ENCODE measurements at regions not wholly inside any gene's neighbourhood (a gene's known extent, or its start where the extent isn't known, plus 50 kb on each side); places are given as distances from the start of the nearest gene placed in this dataset.

DNA sequence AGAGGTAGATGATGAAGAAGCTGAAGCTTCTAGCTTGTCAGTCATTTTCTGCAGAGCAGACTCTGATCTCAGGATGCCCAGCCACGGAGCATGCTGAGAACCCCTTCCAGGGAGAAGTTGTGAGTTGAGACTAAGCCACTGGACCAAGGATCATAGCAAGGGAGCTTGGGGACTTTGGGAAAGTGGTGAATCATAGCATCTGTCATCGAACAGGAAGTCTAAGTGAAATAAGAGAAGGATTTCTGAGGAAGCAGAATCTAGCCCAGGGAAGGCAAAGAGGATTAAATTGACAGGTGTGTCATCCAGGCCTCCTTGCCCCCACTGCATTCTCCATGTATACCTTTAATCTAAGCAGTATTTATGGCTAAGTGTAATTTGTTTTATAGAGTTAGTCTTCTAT is 71.8 kb upstream of the TMEM108 start:
- H3K4me1 Mint-ChIP-seq (ENCODE audit: unreplicated experiment) = no peaks in the 10 kb centered on the region
- DNase-seq (ENCODE audit: extremely low spot score, unreplicated experiment) = no peak
- H3K36me3 Mint-ChIP-seq (ENCODE audit: unreplicated experiment) = no peaks in the 10 kb centered on the region
- H3K9me3 Mint-ChIP-seq (ENCODE audit: unreplicated experiment) = no peaks in the 10 kb centered on the region
- H3K4me3 Mint-ChIP-seq (ENCODE audit: unreplicated experiment) = no peak overlapping the region
- TF ChIP-seq, protein P1, sequence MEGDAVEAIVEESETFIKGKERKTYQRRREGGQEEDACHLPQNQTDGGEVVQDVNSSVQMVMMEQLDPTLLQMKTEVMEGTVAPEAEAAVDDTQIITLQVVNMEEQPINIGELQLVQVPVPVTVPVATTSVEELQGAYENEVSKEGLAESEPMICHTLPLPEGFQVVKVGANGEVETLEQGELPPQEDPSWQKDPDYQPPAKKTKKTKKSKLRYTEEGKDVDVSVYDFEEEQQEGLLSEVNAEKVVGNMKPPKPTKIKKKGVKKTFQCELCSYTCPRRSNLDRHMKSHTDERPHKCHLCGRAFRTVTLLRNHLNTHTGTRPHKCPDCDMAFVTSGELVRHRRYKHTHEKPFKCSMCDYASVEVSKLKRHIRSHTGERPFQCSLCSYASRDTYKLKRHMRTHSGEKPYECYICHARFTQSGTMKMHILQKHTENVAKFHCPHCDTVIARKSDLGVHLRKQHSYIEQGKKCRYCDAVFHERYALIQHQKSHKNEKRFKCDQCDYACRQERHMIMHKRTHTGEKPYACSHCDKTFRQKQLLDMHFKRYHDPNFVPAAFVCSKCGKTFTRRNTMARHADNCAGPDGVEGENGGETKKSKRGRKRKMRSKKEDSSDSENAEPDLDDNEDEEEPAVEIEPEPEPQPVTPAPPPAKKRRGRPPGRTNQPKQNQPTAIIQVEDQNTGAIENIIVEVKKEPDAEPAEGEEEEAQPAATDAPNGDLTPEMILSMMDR (IDR thresholded peaks at IDR 0.05) = no peak
- no peak overlapping the region for H3K27ac Mint-ChIP-seq (ENCODE audit: unreplicated experiment)
- H3K27me3 Mint-ChIP-seq (ENCODE audit: unreplicated experiment) = peaks cover 21% of the 10 kb centered on the region

DNA sequence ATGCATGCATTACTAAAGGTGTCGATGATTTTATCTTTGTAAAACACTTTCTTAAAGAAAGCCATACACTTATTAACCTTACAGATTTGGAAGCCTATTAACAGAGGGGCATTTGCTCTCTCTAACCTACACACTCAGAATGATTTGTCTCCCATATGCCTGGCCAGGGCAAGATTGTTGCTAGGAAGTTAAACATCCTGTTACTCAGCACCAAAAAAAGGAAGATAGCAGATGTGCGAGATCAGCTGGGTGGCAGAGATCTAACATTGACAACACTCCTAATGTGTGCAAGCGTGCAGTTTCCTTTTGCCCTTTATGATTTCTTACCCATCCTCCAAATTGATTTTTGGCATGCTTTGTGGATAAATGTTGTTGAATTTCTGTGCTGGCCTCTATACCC is 73.9 kb upstream of the TMEM108 start:
- DNase-seq (ENCODE audit: extremely low spot score, unreplicated experiment) = no peak
- TF ChIP-seq, protein P1 (IDR thresholded peaks at IDR 0.05) = no peak
- no peaks in the 10 kb centered on the region for H3K36me3 Mint-ChIP-seq (ENCODE audit: unreplicated experiment)
- no peak overlapping the region for H3K4me3 Mint-ChIP-seq (ENCODE audit: unreplicated experiment)
- H3K9me3 Mint-ChIP-seq (ENCODE audit: unreplicated experiment) = no peaks in the 10 kb centered on the region
- H3K27me3 Mint-ChIP-seq (ENCODE audit: unreplicated experiment) = peaks cover 40% of the 10 kb centered on the region
- H3K4me1 Mint-ChIP-seq (ENCODE audit: unreplicated experiment) = no peaks in the 10 kb centered on the region
- H3K27ac Mint-ChIP-seq (ENCODE audit: unreplicated experiment) = no peak overlapping the region

DNA sequence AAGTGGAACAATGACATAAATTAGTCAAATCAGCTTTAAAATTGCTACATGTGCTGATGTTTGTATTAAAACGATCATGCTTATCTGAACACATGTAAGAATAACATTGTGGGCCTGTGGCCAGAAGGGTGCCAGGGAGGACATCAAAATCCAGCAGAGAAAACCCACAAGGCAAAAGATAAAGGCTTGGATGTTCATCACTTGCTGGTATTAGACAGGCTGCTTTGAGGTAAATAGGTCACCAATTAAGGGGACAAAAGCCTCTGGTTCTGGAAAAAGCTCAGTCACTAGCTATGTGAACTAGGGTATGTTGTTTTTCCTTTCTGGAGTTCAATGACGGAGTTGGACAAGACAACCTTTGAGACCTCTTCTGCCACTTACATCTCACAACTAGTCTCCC is 74.4 kb upstream of the TMEM108 start:
- H3K4me1 Mint-ChIP-seq (ENCODE audit: unreplicated experiment) = no peaks in the 10 kb centered on the region

DNA sequence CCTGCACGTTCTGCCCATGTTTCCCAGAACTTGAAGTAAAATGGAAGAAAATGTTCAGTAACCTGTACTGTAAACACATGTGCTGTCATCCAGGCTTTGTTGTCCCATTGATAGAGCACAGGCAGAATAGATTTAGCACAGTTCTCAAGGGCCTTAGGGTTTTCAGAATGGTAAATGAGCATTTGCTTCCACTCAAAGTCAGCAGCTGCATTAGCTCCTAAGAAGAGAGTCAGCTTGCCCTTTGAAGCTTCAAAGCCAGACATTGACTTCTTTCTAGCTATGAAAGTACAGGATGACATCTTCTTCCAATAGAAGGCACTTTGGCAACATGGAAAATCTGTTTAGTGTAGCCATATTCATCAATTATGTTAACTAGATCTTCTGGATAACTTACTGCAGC is 76.2 kb upstream of the TMEM108 start:
- H3K27ac Mint-ChIP-seq (ENCODE audit: unreplicated experiment) = no peak overlapping the region
- no peaks in the 10 kb centered on the region for H3K4me1 Mint-ChIP-seq (ENCODE audit: unreplicated experiment)
- H3K36me3 Mint-ChIP-seq (ENCODE audit: unreplicated experiment) = no peaks in the 10 kb centered on the region
- DNase-seq (ENCODE audit: extremely low spot score, unreplicated experiment) = no peak
- H3K4me3 Mint-ChIP-seq (ENCODE audit: unreplicated experiment) = no peak overlapping the region
- TF ChIP-seq, protein P1 (IDR thresholded peaks at IDR 0.05) = no peak
- no peaks in the 10 kb centered on the region for H3K9me3 Mint-ChIP-seq (ENCODE audit: unreplicated experiment)
- H3K27me3 Mint-ChIP-seq (ENCODE audit: unreplicated experiment) = peaks cover 50% of the 10 kb centered on the region

More for the DNA sequence above, 74.4 kb upstream of the TMEM108 start:
- TF ChIP-seq, protein P1 (IDR thresholded peaks at IDR 0.05) = no peak
- H3K9me3 Mint-ChIP-seq (ENCODE audit: unreplicated experiment) = no peaks in the 10 kb centered on the region
- no peak overlapping the region for H3K27ac Mint-ChIP-seq (ENCODE audit: unreplicated experiment)
- no peak overlapping the region for H3K4me3 Mint-ChIP-seq (ENCODE audit: unreplicated experiment)
- no peaks in the 10 kb centered on the region for H3K36me3 Mint-ChIP-seq (ENCODE audit: unreplicated experiment)
- no peak for DNase-seq (ENCODE audit: extremely low spot score, unreplicated experiment)
- H3K27me3 Mint-ChIP-seq (ENCODE audit: unreplicated experiment) = peaks cover 41% of the 10 kb centered on the region

GRCh38 chr3:132953683-132954082 is 84.5 kb upstream of the TMEM108 start:
- Mint-ChIP-seq H3K27ac (ENCODE audit: unreplicated experiment) (no peak overlapping the region), H3K27me3 (ENCODE audit: unreplicated experiment) (peaks cover 17% of the 10 kb centered on the region), H3K36me3 (ENCODE audit: unreplicated experiment) (no peaks in the 10 kb centered on the region), H3K9me3 (ENCODE audit: unreplicated experiment) (no peaks in the 10 kb centered on the region), H3K4me1 (ENCODE audit: unreplicated experiment) (no peaks in the 10 kb centered on the region), H3K4me3 (ENCODE audit: unreplicated experiment) (no peak overlapping the region)
- TF ChIP-seq, protein P1 (IDR thresholded peaks at IDR 0.05) = no peak
- no peak for DNase-seq (ENCODE audit: extremely low spot score, unreplicated experiment)
